GM10266 (cell line): ENCODE measurements at regions not wholly inside any gene's neighbourhood (a gene's known extent, or its start where the extent isn't known, plus 50 kb on each side); places are given as distances from the start of the nearest gene placed in this dataset.

Experiments
- DNase-seq: peaks from one replicate; pipeline ENCODE4 v3.0.0; 2012; ENCODE audit errors: extremely low spot score
- CTCF ChIP-seq: IDR thresholded peaks from 2 replicates; pipeline ENCODE4 v1.5.1; 2012; ENCODE audit warnings: mild to moderate bottlenecking, low read depth; ENCODE audit not compliant: control insufficient read depth, insufficient read depth; ENCODE audit errors: missing control alignments

- no peak for DNase-seq
- no peak for TF ChIP-seq CTCF
Measured at GRCh38 chr3:30290479-30290878, 315.9 kb upstream of the TGFBR2 start.

- DNase-seq, result no peak
- TF ChIP-seq CTCF, result no peak
Measured at GRCh38 chr3:30292192-30292893, 314.1 kb upstream of the TGFBR2 start.

- TF ChIP-seq CTCF, result no peak
- DNase-seq, result no peak
Measured at GRCh38 chr3:30293621-30294240, 312.7 kb upstream of the TGFBR2 start.

GRCh38 chr3:30294241-30294667, 312.1 kb upstream of the TGFBR2 start:
- no peak for TF ChIP-seq CTCF
- DNase-seq, result no peak

GRCh38 chr3:30297112-30297511, 309.3 kb upstream of the TGFBR2 start:
- no peak for TF ChIP-seq CTCF
- no peak for DNase-seq

- no peak for DNase-seq
- no peak for TF ChIP-seq CTCF
Measured at GRCh38 chr3:30299674-30300385, 306.6 kb upstream of the TGFBR2 start.

GRCh38 chr3:30300809-30301208, 305.6 kb upstream of the TGFBR2 start:
- TF ChIP-seq CTCF, result no peak
- no peak for DNase-seq
